Spinal cord (tissue), 9 donors: ENCODE measurements at regions not wholly inside any gene's neighbourhood (a gene's known extent, or its start where the extent isn't known, plus 50 kb on each side); places are given as distances from the start of the nearest gene placed in this dataset.
"Not testable (repeated sequence)": the region's sequence is repeated elsewhere in the genome, so short reads cannot be mapped to it uniquely, and the experiment has no call there.

ENCODE experiments used
- DNase-seq, 6 donors: peaks; one replicate each; pipeline versions ENCODE4 v3.0.0 to v3.0.0-alpha.2; 2013 to 2015; ENCODE audit warnings: low spot score in 6 of 6, low read depth in 4 of 6
- H3K27ac ChIP-seq: one replicate; pipeline ENCODE4 v1.5.1; 2013; ENCODE audit warnings: low read depth, low read length, control low read depth
- H3K27me3 ChIP-seq: one replicate; pipeline ENCODE4 v1.6.1; 2013; ENCODE audit warnings: low read length; ENCODE audit not compliant: control insufficient read depth, insufficient read depth
- H3K36me3 ChIP-seq: one replicate; pipeline ENCODE4 v1.6.1; 2013; ENCODE audit warnings: low read length; ENCODE audit not compliant: control insufficient read depth, insufficient read depth
- H3K4me1 ChIP-seq: one replicate; pipeline ENCODE4 v1.6.1; 2013; ENCODE audit warnings: low read length; ENCODE audit not compliant: control insufficient read depth, insufficient read depth
- H3K4me3 ChIP-seq: one replicate; pipeline ENCODE4 v1.5.1; 2013; ENCODE audit warnings: low read depth, low read length, control low read depth
- H3K9me3 ChIP-seq: one replicate; pipeline ENCODE4 v1.6.1; 2013; ENCODE audit warnings: low read length; ENCODE audit not compliant: control insufficient read depth, insufficient read depth
- WGBS: methylation state at CpG from one replicate; pipeline ENCODE4 v1.1.5; 2013; ENCODE audit warnings: missing lambda C conversion rate; ENCODE audit not compliant: insufficient coverage; 5-methylcytosine and 5-hydroxymethylcytosine counted together
- donor health status: healthy.

- H3K27ac ChIP-seq: peak overlapping the region; percentile 80
- WGBS: 8% methylated on average over 9 of the region's 11 CpGs
- H3K4me3 ChIP-seq: peak overlapping the region; percentile 28
- no peaks in the 10 kb centered on the region for H3K27me3 ChIP-seq
- DNase-seq: peak; percentile 70 to 97 (median 84)
- H3K9me3 ChIP-seq: no peaks in the 10 kb centered on the region
- no peaks in the 10 kb centered on the region for H3K36me3 ChIP-seq
- peaks cover 16% of the 10 kb centered on the region for H3K4me1 ChIP-seq
Measured at GRCh38 chr6:22149501-22150367, 147.1 kb downstream of the PRL start.

GRCh38 chr6:22150368-22151035, 146.3 kb downstream of the PRL start:
- no peaks in the 10 kb centered on the region for H3K36me3 ChIP-seq
- no peak overlapping the region for H3K4me3 ChIP-seq
- H3K4me1 ChIP-seq: peaks cover 16% of the 10 kb centered on the region
- H3K27me3 ChIP-seq: no peaks in the 10 kb centered on the region
- peak in 3 of 6 donors; percentile 20 to 77 (median 57) for DNase-seq
- H3K9me3 ChIP-seq: no peaks in the 10 kb centered on the region
- peak overlapping the region; percentile 80 for H3K27ac ChIP-seq

DNA sequence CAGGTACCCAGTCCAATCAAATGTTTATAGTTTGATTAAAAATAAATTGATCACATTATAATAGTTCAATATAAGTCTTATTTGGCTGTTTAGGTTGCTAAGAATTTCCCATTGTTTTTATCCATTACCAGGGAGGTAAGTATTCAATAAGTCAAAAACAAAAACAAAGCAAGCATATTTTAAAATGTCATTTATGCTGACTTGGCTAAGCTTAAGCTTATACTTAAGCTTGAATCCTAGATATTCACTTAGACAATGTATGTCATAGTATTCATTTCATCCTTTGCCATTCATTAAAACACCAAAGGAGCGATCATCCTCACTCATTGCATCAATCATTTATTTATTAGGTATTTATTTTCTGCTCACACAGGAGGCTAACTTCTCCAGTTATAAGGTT, 144.9 kb downstream of the PRL start:
- Histone ChIP-seq H3K27ac (no peak overlapping the region), H3K36me3 (no peaks in the 10 kb centered on the region), H3K9me3 (no peaks in the 10 kb centered on the region), H3K4me3 (no peak overlapping the region), H3K27me3 (no peaks in the 10 kb centered on the region), H3K4me1 (peaks cover 6% of the 10 kb centered on the region)
- WGBS: no CpG with 5 or more reads among the region's 1 CpG
- peak in 1 of 6 donors; percentile 13 for DNase-seq

DNA sequence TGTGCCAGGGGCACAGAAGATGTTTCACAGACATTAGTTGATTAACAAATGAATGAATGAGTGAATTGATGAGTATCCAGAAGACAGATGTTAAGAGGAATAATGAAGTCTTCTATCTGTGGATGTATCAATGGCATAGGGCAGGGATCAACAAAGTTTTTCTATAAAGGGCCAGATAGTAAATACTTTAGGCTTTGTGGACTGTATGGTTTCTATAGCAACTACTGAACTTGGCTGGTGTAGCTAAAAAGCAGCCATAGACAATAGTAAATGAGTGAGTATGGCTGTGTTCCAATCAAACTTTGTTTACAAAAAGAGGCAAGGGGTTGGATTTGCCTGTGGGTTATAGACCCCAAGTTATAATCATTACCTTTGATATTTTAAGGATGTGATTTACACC, 144.0 kb downstream of the PRL start:
- Histone ChIP-seq H3K4me1 (peaks cover 3% of the 10 kb centered on the region), H3K4me3 (no peak overlapping the region), H3K36me3 (no peaks in the 10 kb centered on the region), H3K27ac (no peak overlapping the region), H3K27me3 (no peaks in the 10 kb centered on the region), H3K9me3 (no peaks in the 10 kb centered on the region)
- peak in 2 of 6 donors; percentile 57 to 67 for DNase-seq

DNA sequence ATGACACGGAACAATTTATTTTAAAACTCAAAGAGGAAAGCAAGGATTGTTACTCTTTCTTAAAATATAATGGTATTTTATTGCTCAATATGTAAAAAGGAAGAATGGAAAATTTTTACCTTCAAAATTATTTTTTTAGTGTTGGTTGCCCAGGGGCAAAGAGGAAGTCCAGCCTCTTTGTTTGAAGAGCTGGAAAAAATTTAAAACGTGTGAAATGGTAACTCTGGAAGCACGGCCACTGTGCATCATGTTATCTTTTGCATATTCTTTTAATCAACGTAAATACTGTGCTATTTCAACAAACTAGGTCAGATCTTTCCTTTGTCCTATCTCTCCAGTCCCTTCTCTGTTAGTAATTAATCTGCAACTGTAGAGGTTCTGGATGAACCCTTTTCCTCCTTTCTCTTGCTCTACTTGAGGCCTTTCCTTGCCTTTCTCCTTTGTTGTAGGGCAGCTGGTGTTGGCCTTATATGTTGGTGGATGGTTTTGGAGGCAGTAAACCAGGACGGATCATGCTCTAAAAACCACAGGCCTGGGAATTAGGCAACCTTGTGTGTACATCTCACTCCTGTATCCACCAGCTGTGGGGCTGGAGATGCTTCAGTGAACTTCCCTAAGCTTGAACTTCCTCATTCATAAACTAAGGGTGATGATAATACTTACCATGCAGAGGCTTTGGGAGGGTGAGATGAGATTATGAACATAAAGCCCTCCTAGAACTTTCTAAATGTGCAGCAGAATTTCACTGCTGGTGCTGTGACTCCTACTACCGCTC, 143.3 kb downstream of the PRL start:
- no peak overlapping the region for H3K4me3 ChIP-seq
- H3K36me3 ChIP-seq: no peaks in the 10 kb centered on the region
- DNase-seq: no peak
- H3K27ac ChIP-seq: no peak overlapping the region
- no peaks in the 10 kb centered on the region for H3K9me3 ChIP-seq
- WGBS: 80% methylated on average over 1 of the region's 6 CpGs
- no peaks in the 10 kb centered on the region for H3K27me3 ChIP-seq
- H3K4me1 ChIP-seq: peaks cover 3% of the 10 kb centered on the region

- Histone ChIP-seq H3K27ac (no peak overlapping the region), H3K4me3 (no peak overlapping the region), H3K36me3 (no peaks in the 10 kb centered on the region), H3K9me3 (no peaks in the 10 kb centered on the region), H3K27me3 (no peaks in the 10 kb centered on the region), H3K4me1 (no peaks in the 10 kb centered on the region)
- WGBS: 59% methylated on average over 2 of the region's 4 CpGs
- DNase-seq: no peak
Measured at GRCh38 chr6:22155551-22155950, 141.3 kb downstream of the PRL start.

DNA sequence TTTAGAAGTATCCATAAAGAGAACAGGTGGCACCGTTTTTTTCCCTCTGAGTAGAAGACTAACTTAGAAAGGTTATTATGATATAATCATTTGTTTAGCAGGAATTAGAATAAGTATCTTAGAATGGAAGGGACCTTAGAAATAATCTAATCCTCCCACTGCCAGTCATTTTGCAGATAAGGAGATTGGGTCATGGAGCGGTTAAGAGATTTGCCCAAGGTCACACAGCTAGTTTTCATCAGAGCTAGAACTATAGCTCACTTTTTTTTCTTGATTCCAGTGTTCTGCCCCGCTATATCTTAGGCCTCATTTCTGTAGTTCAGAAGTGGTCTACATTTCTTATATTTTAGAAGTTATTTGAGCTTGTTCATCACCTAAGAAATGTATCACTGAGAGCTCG, 139.6 kb downstream of the PRL start:
- H3K27me3 ChIP-seq: no peaks in the 10 kb centered on the region
- 100% methylated on average over 1 of the region's 4 CpGs for WGBS
- no peaks in the 10 kb centered on the region for H3K4me1 ChIP-seq
- no peak overlapping the region for H3K4me3 ChIP-seq
- H3K27ac ChIP-seq: no peak overlapping the region
- no peaks in the 10 kb centered on the region for H3K36me3 ChIP-seq
- DNase-seq: no peak
- no peaks in the 10 kb centered on the region for H3K9me3 ChIP-seq

DNA sequence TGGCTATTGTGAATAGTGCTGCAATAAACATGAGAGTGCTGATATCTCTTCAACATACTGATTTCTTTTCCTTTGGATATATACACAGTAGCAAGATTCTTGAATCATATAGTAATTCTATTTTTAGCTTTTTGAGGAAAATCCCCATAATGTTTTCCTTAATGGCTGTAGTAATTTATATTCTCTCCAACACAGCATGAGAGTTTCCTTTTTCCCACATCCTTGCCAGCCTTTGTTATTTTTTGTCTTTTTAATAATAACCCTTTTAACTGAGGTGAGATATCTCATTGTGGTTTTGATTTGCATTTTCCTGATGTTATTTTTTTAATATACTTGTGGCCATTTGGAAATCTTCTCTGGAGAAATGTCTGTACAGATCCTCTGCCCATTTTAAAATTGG, 132.6 kb downstream of the PRL start:
- Histone ChIP-seq H3K4me1 (no peaks in the 10 kb centered on the region), H3K9me3 (no peaks in the 10 kb centered on the region), H3K27ac (no peak overlapping the region), H3K4me3 (no peak overlapping the region), H3K27me3 (no peaks in the 10 kb centered on the region), H3K36me3 (no peaks in the 10 kb centered on the region)
- DNase-seq: no peak

DNA sequence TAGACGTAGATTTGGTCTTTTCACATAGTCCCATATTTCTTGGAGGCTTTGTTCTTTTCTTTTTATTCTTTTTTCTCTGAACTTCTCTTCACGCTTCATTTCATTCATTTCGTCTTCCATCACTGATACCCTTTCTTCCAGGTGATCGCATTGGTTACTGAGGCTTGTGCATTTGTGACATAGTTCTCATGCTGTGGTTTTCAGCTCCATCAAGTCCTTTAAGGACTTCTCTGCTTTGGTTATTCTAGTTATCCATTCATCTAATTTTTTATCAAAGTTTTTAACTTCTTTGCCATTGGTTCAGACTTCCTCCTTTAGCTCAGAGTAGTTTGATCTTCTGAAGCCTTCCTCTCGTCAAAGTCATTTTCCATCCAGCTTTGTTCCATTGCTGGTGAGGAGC, 125.8 kb downstream of the PRL start:
- 100% methylated on average over 1 of the region's 5 CpGs for WGBS

More for the DNA sequence above, 125.8 kb downstream of the PRL start:
- H3K36me3 ChIP-seq, H3K27me3 ChIP-seq, H3K4me3 ChIP-seq, DNase-seq, H3K27ac ChIP-seq, H3K4me1 ChIP-seq: not testable (repeated sequence)
- peaks cover 14% of the 10 kb centered on the region for H3K9me3 ChIP-seq
